ENCODE measurements at regions not wholly inside any gene's neighbourhood (a gene's known extent, or its start where the extent isn't known, plus 50 kb on each side); places are given as distances from the start of the nearest gene placed in this dataset.

DNA sequence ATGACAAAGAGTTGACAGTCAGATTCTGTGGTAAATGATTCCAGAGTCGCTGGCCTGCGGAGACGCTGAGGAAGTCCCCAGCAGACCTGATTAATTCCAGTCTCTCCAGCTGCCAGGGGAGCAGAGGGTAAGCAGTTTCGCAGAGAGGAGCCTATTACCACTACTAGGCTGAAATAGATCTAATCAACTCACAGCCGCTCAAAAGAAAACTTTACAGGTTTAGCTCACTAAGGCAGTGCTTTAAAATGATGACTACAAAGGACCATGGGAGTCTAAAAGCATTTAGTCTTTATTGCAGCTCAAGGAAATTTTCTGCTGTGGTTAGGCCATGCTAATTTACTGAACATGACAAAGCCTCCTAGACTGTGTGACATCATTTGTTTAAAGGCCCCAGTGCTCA is 445.6 kb upstream of the POU3F3 start:
- no peak for TF ChIP-seq ZNF384 (IDR thresholded peaks at IDR 0.05)
- no peak for TF ChIP-seq FOXM1 (IDR thresholded peaks at IDR 0.05; ENCODE audit: borderline replicate concordance)
- TF ChIP-seq FOXA1 (IDR thresholded peaks at IDR 0.05), result no peak
- no peak for TF ChIP-seq TARDBP (IDR thresholded peaks at IDR 0.05)
- no peak for TF ChIP-seq CTBP1 (IDR thresholded peaks at IDR 0.05; ENCODE audit: borderline replicate concordance)
- TF ChIP-seq FOXK2 (IDR thresholded peaks at IDR 0.05), result no peak
- TF ChIP-seq SP1 (IDR thresholded peaks at IDR 0.05), result no peak
- TF ChIP-seq, protein P1, sequence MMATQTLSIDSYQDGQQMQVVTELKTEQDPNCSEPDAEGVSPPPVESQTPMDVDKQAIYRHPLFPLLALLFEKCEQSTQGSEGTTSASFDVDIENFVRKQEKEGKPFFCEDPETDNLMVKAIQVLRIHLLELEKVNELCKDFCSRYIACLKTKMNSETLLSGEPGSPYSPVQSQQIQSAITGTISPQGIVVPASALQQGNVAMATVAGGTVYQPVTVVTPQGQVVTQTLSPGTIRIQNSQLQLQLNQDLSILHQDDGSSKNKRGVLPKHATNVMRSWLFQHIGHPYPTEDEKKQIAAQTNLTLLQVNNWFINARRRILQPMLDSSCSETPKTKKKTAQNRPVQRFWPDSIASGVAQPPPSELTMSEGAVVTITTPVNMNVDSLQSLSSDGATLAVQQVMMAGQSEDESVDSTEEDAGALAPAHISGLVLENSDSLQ (IDR thresholded peaks at IDR 0.05), result no peak
- no peak for TF ChIP-seq HDGF (IDR thresholded peaks at IDR 0.05; ENCODE audit: borderline replicate concordance)
- TF ChIP-seq NFRKB (IDR thresholded peaks at IDR 0.05), result no peak
- TF ChIP-seq BHLHE40 (IDR thresholded peaks at IDR 0.05; ENCODE audit: borderline replicate concordance), result no peak
- TF ChIP-seq ELF4 (IDR thresholded peaks at IDR 0.05), result no peak
- no peak for TF ChIP-seq SUZ12 (IDR thresholded peaks at IDR 0.05)
